Activated CD4-positive, alpha-beta T cell treated with anti-CD3 and anti-CD28 coated beads for 1 hour (primary cell): ENCODE measurements at regions not wholly inside any gene's neighbourhood (a gene's known extent, or its start where the extent isn't known, plus 50 kb on each side); places are given as distances from the start of the nearest gene placed in this dataset.
"Not testable (repeated sequence)": the region's sequence is repeated elsewhere in the genome, so short reads cannot be mapped to it uniquely, and the experiment has no call there.

Experiments
- DNase-seq: peaks from one replicate; pipeline ENCODE4 v3.0.0-alpha.2; 2020

DNA sequence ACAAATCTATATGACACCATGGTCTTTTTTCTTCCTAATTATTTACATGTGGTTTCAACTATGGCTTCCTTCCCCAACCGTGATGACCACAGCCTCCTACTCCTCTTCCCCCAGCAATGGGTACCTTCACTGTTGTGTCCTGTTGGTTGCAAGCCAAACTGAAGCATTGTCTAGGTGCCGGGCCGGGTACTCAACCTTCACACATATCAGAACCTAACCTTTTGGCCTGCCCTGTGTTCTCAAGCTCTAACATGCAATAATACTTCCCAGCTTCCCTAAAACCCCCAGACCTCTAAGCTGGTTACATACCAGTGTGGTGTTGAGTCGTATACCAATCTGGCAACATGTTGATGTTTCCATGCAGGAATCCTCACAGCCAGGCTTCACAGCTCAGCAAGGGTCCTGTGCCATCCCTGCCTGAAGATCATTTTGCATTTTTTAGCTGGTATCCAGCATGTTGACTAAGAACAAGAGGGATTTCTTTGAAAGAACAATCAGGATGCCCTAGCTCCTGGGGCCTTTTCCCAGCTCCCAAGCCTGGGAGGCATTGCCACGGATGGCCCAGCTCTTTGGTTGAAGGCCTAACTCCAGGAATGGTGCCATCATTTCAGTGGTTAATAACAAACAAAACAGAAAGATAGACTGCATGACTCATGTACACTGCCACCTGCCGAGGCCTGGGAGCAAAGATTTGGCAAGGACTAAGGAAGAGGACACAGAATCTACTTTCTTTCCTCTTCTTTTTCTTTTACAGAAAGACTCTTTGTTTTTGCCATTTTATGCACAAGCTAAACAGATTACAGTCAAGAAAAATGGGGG is 373.7 kb upstream of the SALL1 start:
- DNase-seq: no peak

DNA sequence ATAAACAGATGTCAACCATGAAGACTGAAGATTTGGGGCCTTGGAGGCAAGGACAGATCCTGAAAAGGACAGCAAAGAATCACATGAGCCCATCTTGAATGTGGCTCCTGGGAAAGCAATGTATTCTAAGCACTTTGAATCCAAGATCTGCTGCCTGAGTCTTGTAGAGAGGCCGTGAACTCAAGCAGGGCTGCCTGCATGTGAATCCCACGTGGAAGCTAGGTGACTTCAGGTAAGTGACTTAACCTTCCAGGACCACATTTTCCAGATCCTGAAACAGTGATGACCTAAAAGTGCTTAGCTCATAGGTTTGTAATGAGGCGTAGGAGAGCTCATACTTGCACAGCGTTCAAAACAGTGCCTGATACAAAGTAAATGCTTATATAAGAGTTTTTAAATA is 373.0 kb upstream of the SALL1 start:
- no peak for DNase-seq

DNA sequence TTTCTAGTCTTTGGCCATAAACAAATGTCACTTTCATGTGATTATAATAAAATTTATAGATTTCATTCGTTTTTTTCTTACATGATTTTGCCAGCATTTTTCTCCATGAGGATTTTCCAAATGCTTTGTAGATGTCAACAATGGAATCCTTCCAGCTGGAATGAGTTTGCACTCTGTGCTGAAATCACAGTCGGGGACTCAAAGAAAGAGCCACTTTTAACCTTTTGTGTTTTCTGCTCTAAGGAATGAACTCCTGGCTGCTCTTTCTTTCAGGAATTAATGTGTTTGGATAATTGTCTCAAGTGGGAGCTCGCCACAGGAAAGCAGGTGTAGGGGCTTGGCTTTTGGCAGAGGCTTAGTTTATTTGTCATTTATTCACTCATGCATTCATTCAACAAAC is 372.3 kb upstream of the SALL1 start:
- no peak for DNase-seq

DNA sequence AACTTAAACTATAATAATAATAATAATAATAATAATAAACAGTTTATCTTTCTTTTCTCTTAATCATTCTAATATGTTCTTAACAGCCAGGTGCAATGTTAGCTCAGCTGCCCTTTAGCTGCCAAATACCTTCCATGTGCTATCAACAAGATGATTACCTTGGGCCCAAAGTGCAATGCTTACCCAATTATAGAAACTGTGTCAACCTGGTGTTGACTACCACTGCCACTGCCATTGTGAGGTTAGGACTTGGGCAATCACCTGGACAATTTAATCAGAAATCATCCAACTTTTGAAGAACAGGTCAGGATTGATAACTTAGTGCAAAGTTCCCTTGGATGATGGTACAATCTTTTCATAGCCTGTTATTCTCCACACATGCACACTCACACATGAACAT is 371.8 kb upstream of the SALL1 start:
- DNase-seq: no peak

DNA sequence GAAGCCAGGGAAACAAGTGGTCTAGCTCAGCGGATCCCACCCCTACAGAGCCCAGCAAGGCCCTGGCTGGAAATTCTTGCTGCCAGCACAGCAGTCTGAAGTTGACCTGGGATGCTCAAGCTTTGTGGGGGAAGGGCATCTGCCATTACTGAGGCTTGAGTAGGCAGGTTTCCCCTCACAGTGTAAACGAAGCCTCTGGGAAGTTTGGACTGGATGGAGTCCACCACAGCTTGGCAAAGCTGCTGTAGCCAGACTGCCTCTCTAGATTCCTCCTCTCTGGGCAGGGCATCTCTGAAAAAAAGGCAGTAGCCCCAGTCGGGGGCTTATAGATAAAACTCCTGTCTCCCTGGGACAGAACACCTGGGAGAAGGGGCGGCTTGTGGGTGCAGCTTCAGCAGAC is 365.9 kb upstream of the SALL1 start:
- not testable (repeated sequence) for DNase-seq

DNA sequence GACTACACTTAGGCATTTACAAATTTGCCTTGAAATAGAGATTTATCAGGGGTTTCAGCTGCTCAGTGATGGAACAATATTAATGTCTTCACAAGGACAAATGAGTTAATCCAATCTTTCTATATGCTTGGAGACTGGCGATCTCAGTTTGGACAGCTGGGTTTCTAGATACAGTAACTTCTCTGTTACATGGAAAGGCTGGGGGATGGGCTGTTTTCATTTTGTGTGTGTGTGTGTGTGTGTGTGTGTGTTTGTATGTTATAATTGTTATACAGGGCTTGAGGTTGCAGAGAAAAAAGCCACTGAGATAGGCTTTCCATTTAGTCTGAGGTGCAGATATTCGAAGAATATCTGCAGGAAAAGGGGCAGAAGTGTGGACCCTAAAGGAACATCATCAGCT is 359.3 kb upstream of the SALL1 start:
- no peak for DNase-seq

DNA sequence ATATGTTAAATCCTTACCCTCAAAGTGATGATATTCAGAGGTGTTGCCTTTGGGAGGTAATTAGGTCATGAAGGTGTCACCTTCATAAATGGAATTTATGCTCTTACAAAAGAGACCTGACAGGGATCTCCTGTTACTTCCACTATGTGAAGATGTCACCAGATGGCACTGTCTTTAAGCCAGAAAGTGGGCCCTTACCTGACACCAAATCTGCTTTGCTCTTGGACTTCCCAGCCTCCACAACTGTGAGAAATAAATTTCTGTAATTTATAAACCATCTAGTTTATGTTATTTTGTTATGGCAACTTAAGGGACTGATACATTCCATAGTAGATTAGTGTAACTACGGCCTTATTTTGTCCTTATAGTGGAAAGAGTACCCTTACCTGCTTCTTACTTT is 358.3 kb upstream of the SALL1 start:
- DNase-seq: no peak

DNA sequence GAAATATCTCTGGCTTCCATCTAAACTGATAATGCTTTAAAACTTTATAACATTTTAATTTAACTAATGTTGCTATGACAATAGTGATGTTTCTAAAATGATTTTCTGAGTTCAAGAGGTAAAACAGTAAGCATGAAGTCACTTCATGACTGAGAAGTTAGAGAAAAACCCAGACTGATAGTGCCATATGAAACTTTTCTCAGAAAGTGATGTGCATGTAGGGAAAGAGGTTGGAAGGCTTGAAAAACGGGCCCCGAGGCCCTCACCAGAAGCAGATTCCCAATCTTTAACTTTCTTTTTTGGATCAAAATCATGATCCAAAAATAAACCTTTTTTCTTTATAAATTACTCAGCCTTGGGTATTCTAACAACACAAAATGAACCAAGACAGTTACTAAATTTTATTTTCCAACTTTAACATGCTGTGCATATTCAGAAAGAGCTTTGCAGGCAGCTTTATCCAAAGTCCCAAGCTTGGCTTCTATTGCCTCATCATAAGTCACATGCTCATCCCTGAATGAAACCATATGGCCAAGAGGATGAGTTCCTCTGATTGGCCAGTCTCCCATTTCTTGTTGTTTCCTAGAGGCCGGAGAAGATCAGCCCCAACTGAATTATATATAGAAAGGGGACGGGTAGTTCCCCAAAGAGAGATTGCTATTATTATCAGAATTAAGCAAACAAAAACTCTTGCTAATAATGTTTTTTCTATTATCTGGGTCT is 357.6 kb upstream of the SALL1 start:
- DNase-seq: no peak

DNA sequence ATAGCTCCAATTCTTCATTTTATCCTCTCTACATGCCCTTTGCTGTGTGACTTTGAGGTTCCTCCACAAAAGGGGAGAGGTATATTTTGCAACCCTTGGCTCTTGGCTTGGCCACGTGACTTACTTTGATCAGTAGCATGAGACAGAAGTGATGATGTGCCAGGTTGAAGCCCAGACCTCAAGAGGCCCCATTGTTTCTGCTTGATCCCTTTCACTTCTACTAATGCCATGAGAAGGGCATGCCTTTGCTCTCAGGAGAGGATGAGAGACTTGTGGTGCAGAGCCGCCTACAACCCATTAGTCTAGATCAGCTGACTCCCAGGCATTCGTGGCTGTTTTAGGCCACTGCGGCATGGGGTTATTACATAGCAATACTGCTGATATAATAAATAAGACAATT is 356.2 kb upstream of the SALL1 start:
- DNase-seq: no peak

DNA sequence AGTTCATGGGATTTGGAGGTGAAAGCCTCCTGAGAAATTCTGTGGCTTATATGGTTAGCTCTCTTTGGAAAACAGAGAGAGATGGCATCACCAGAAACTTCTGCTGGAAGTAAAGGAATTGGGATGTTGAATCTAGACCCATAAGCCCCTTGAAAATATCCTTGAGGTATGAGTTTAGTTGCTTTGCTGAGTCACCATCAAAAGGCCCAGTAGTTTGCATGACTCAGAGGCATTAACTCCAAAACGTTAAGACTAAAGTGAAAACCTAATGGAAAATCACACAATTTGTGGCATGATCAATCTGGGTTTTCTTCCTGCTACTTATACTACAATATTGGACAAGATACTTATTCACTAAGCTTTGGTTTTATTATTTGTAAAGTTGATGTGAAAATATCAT is 349.2 kb upstream of the SALL1 start:
- no peak for DNase-seq

DNA sequence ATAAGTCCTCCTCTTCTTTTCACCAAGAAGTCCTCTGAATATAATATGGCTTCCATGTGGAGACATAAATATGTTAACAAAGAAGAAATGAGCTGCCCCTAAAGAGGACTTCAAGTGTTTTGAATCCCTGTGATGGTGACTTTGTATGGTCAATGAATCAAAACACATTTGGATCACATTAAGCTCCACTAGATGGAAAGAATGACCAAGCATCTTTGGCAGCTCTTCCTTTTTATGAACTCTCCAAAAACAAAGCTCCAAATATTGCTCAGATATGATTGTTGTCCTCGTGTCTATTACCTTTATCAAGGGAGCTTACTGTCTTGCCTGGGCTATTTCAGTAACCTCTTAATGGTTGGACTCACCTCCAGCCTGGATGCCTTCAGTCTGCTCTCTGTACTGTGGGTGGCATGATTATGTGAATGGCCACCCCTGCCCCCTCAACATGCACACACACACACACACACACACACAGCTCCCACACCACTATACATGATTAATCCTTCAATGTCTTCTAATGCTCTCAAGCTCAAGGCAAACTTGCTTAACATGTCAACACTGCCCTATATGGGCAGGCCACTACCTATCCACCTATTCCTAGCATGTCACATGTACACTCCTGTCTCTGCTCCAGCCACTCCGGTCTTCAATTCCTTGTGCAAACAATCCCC is 346.6 kb upstream of the SALL1 start:
- DNase-seq: no peak

DNA sequence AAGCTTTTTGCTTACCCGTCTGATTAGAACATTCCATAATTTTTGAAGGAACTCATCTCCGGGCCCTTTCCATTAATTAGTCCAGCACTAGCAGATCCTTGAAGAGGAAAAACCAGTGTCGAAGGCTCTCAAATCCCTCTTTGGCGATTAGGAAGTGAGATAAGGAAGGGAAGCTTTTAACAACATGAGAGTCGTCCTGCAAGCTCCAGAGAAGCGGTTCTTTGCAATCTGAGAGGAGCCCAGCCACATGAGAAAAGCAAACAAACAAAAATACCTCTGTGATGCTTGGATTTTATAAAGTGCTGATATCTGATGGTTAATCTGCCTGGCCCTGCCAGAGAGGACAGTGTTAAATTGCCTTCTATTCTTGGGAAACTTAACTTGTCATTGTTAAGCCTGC is 339.8 kb upstream of the SALL1 start:
- no peak for DNase-seq

DNA sequence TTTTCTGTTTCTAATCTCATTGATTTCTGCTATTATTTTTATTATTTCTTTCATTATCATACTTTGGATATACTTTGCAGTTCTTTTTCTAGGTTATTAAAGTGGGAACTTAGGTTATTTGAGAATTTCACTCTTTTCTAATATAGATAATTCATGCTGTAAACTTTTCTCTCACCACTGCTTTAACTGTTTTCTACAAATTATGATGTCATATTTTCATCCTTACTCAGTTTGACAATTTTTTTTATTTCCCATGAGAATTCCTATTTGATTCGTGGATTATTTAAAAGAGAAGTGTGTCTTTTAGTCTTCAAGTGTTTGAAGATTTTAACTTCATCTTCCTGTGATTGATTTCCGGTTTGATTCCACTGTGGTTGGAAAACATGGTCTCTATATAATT is 336.8 kb upstream of the SALL1 start:
- no peak for DNase-seq

DNA sequence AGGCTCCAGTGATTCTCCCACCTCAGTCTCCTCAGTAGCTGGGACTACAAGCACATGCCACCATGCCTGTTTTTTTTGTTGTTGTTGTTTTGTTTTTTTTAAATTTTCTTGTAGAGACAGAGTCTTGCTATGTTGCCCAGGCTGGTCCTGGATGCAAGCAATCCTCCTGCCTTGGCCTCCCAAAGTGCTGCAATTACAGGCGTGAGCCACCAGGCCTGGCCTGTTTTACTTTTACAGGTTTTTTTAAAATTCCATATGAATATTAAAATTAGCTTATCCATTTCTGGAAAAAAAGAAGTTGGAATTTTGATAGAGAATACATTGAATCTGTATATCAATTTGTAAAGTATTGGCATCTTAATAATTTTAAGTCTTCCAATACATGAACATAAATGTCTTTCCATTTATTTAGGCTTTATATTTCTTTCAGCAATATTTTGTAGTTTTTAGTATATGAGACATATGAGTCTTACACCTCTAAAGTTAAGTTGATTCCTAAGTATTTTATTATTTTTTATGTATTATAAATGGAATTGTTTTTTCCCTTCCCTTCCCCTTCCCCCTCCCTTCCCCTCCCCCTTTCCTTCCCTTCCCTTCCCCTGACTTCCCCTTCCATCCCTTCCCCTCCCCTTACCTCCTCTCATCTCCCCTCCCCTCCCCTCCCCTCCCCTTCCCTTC is 323.5 kb upstream of the SALL1 start:
- DNase-seq: no peak

DNA sequence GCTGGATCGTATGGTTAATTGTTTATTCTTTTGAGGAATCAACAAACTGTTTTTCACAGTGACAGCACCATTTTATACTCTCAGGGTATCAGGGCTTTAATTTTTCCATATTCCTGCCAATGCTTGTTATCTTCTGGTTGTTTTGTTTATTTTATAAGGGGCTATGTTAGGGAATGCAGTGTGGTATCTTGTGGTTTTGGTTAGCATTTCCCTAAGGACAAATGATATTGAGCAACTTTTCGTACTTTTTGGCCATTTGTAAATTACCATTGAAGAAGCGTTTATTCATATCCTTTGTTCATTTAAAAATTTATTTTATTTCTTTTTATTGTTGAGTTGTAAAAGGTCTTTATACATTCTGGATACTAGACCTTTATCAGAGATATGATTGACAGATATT is 322.0 kb upstream of the SALL1 start:
- no peak for DNase-seq

DNA sequence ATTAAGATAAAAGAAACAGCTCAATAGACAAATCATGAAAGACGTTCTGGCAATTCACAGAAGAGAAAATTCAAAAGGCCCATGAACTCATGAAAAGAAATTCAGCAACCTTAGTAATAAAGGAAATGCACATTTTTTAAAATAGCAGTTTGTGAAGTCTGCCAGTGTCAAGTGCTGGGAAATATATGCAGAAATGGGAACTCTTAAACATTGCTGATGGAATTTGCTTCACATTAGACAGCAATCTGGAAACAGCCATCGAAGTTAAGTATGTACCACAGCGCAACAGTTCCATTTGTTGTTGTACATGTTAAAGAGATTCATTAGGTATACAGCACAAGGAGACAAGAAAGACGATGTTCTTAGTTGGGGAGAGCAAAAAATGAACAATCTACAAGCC is 319.4 kb upstream of the SALL1 start:
- DNase-seq: no peak

DNA sequence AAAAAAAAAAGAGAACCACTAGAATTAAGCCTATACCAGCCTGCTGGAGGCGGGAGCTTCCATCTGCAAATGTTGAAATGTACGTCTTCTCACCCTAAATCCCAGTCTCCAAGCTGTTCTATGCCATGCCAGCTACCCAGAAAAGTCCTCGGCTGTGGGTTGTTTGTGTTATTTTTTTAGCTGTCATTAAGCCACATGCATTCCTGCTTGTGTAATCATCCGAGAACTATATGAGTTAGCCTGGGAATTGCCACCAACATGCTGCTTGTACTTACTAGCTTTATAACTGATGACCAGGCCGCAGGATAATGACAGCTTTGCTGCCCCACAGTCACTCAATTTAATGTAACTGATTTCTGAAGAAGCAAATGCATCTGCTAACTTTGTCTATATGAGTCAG is 313.9 kb upstream of the SALL1 start:
- no peak for DNase-seq

DNA sequence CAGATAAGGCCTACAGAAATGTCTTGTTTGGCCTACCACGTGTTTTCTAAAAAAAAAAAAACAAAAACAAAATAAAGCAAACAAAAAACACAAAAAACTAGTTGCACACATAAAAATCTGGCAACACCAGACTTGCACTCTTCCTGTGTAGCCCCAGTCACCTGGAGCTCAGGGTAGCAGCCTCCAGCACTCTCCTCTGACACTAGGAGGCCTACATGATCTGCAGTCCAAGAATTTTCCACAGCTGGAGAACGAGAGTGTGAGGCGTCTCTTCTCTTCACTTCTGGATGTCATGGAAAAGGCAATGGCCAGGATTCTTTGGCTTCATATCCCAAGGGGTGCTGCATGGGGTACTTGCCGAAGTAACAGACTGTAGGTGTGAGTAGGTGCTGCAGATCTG is 310.2 kb upstream of the SALL1 start:
- no peak for DNase-seq

DNA sequence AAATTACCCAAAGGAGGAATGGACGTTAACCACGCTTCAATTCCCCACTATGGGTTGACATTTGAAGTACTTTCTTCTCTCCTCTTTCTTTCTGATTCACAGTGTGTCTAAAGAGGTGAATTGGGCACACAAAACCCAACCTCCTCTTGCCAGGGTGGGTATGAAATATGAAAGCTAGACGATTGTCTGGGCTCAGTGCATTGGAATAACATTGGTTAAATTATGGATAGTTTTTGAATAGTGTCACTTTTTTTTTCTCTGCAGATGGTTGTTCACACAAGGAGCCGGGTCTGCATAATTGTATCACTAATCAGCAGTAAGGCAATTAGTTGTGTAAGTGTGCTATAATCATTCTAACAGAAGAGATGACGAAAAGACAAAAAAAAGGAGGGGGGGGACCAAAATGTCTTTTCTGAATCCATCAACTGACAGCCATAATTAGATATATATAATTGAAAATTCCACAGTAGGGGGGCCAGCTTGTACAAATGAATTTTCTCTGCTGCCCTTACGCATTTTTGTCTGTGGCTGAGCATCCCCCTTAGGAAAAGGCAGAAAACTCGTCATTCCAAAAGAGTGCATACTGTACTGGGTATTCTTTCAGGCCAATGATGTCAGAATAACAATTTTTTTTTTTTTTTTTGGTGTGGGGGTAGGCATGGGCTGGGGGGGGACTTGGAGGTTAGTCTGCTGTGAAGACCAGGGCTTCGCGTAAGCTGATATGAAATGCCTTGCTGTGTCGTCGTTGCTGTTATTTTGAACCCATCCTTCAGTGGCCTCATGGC is 307.5 kb upstream of the SALL1 start:
- DNase-seq: no peak

DNA sequence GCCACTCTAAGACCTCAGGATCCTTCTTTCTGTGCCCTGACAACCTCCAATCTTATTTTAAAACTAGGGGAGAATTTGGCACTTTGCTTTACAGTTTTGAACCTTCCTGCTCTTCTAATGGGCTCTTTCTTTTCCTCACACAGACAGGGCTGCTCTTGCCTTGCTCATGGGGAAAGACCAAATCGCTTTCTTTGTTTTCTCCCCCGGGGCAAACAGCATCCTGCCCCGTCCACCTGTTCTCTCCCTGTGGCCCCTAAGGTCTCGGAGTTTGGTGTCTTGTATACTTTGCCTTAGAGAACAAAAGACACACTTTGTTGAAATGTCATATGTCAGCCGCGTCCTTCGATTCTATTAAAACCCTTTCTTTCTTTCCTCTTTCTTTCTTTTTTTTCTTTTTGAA is 306.7 kb upstream of the SALL1 start:
- DNase-seq: no peak

DNA sequence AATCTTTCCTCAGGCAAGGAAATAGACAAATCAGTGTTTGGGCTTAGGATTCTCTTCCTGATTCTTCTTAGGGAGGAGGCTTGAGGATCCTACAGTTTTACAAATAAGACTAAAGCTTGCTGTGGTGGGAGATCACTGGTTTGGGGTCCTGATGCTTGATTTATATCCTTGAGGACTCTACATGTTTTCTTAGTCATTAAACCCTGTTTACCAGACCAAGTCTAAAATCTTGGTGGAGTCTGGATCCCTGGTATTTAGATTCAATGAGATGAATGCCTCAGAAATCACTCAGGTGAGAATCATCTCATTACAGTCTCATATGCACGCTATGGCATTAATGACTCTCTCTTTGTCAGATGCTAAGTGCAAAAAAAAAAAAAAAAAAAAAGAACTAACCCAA is 304.3 kb upstream of the SALL1 start:
- DNase-seq: no peak

DNA sequence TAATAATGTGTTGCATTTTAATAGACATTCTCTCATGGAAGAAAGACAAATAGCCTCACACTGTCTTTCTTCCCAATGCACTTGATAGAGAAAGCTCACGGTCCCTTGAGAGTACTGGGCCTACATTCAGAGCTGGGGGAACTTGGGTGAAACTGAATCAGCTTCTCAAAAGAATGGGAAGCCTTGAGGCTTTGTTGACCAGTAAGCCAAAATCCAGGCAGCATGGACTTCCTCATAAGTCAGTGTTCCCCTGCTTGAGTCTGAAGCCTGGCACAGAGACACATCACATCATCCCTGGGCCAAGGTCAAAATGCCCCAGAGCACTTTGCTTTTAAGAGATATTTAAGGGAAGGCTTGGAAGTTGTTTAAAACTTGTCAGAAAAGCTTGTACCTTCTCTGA is 302.2 kb upstream of the SALL1 start:
- DNase-seq: no peak

DNA sequence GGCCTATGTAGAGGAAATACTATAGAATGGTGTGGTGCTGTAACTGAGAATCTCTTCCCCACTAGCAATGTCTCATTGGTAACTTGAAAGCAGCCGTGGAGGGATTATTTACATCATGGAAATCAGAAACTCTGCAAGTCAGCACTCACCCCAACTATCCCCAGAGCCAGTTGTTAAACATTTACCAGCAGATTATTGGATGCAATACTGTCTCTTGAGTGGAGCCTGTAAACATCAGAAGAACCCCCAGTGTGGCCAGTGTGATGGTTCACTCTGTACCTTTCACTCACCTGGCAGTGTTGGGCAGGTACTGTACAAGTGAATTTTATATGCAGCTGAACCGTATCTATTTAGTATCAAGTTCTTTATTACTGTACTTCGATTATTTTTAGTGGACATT is 299.8 kb upstream of the SALL1 start:
- no peak for DNase-seq
